Activated effector memory CD4-positive, alpha-beta T cell treated with Interleukin-2 at 50 U/mL for 16 hours (primary cell): ENCODE measurements at regions not wholly inside any gene's neighbourhood (a gene's known extent, or its start where the extent isn't known, plus 50 kb on each side); places are given as distances from the start of the nearest gene placed in this dataset.
"Not testable (repeated sequence)": the region's sequence is repeated elsewhere in the genome, so short reads cannot be mapped to it uniquely, and the experiment has no call there.

Experiments used
- DNase-seq: peaks from one replicate; pipeline ENCODE4 v3.0.0-alpha.2; 2020

DNA sequence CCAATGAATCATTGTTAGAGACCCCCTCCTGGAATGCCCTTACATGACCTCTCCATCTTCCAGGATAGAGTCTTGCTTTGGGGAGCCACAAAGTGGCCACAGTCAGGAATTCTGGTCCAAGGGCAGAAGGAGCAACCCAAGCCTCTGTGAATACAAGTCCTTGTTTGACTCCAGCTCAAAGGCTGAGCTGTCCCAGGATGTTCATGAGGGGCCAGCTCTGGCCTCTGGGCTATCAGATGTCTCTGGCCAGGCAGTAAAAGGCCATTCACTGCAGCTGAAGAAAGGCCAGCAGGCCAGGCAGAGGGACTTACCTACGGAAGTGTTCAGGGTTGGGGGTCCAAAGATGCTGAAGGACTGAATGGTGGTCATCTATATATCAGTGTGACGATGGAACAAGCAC, 98.3 kb upstream of the IPO9 start:
- DNase-seq = no peak

- no peak for DNase-seq
Observed at GRCh38 chr1:201731142-201731541, 97.8 kb upstream of the IPO9 start.

DNA sequence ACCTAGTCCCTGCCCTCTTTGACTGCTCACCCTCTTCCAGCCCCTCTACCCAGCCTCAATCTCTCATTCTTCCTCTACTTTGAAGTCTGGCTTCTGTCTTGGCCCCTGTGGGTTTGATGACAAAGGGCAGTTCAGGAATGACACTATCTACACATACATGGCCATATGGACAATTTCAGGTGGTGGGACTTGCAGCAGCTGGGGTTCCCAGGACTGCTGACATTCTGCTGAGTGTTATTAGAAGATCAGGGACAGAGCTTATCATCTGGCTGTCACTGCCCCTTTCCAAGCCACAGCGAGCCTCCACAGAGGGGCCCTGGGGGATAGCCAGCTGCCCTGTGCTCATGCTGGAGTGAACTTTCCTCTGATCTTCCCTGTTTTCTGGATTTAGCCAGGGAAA, 97.4 kb upstream of the IPO9 start:
- no peak for DNase-seq

- DNase-seq = no peak
Observed at GRCh38 chr1:201732351-201732750, 96.6 kb upstream of the IPO9 start.

- DNase-seq = not testable (repeated sequence)
Observed at GRCh38 chr1:201734221-201734620, 94.7 kb upstream of the IPO9 start.

- no peak for DNase-seq
Observed at GRCh38 chr1:201734786-201735185, 94.2 kb upstream of the IPO9 start.

DNA sequence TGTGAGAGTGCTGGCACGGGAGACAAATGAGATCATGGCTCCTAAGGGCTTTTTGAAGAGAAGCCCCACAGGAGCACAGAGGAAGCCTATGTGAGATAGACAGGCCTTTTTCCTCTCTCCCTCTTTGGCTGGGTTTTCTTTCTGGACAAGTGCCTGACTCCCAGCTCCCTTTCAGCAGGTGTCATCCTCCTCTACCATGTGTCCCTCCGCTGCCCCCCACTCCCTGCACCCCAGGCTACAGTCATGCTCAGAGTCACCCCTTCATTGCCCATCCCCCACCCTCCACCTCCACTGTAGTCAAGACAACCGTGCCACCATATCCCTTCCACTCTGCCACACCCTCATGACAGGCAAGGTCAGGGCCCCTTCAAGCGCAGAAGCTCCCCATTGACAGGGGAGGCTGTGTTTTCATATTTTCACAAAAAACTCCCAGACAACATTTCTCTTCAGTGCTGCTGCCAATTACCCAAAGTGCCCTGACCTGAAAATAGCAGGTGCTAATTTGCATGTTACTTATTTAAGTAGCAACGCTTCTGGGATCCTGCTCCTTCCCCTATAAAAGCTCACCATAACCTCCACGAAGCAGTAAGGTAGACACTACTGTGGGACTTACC, 92.1 kb upstream of the IPO9 start:
- DNase-seq = no peak

GRCh38 chr1:201737352-201738060, 91.5 kb upstream of the IPO9 start:
- no peak for DNase-seq

DNA sequence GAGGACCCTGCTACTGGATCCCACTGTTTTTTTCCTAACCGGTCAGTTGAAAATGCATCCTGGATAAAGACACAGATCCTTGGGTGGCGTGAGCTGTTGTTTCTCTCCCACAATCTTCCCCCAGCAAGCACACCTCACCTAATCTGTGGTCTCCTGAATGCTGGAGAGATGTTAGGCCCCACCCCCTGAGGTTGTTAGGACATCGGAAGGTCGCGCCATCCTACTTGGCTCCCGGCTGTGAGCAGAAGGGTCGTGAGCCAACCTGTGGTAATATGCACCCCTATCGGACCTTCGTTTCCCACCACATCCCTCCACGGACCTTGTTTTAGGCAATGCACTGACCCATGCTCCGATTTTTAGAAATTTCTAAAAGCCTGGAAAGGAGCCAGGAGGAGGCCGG, 89.9 kb upstream of the IPO9 start:
- DNase-seq = no peak

DNA sequence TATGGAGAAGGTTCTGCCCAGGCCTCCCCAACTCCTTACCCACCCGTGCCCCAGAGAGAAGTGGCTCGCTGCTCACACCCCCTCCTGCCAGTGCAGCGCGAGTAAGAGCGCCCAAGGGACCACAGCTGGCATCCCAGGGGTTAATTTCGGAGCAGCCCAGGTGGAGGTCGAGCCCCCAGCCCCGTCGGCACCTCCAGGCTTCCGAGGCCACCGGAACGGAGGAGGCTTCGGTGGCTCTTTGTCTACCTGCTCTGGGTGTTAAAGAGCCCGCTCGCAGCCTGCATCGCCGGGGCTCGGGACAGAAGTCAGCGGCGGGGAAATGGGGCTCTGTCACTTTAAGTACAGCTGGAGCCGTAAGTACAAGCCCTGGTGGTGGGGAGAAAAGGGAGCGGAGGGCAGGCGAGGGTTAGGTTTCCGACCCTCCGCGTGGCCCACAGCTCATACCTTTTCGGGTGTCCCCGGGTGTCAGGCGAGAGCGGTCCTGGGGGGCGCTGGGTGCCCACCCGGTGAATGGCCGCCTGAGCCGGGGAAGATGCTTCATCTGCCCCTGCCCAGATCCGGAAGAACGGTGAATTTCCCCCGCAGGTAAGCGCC, 89.4 kb upstream of the IPO9 start:
- DNase-seq = peak; percentile 38

DNA sequence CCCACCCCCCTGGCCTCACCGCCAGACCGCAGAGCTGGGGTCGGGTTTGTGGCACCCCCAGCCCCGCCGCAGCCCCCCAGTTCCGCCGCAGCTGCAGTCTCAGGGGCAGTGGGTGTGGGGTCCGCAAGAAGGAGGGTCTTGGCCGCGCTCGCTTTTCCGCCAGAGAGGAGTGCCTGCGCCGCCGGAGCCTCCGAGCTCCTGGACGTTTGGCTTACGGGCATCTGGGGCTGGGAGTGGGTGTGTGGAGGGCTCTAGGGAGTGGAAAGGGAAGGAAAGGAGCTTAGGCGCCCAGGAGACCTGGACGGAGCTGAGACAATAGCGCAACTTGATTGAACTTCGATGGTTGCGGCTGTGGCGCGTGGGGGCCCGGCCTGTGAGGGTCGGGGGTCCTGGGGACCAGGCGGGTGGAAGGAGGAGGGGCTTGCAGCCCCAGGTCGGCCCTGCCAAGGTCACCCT, 88.8 kb upstream of the IPO9 start:
- no peak for DNase-seq

DNA sequence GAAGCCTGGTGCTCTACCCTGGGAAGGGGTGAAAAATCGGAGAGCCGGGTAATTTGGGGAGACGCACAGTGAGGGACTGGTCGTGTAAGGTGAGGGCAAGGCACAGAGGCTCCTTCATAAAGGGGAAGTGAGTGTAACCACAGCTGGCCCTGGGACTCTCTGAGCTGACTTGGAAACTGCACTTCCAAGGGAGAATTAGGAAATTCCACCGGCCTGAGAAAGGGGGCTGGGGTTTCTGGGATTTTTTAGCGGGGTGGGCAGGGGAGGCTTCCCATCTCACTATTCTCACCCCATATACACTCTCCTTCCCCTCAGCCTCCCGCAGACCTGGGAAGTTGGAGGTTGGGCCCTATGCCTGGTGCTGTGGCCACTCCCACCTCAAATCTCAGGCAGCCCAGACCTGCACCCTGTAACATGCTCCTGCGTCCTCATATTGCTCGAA, 88.3 kb upstream of the IPO9 start:
- DNase-seq = no peak

- no peak for DNase-seq
Observed at GRCh38 chr1:201741763-201742342, 87.1 kb upstream of the IPO9 start.

DNA sequence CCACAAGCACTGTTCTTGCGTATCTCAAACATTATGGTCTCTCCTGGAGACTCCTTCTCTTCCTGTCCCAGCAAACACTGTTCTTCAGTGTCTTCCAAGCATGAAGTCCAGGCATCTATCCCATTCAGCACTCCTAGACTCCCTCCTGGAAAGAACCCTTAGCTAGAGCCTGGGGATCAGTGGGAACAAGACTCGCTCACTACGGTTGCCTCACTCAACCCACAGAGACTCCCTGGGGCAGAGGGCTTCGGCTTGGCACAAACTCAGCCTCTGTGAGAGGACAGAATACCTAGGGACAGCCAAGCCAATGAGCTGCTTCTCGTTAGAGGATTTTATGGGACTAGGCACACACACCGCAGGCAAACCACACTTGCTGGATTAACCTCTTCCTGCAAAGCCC, 86.5 kb upstream of the IPO9 start:
- no peak for DNase-seq

GRCh38 chr1:201742955-201743805, 85.8 kb upstream of the IPO9 start:
- no peak for DNase-seq

DNA sequence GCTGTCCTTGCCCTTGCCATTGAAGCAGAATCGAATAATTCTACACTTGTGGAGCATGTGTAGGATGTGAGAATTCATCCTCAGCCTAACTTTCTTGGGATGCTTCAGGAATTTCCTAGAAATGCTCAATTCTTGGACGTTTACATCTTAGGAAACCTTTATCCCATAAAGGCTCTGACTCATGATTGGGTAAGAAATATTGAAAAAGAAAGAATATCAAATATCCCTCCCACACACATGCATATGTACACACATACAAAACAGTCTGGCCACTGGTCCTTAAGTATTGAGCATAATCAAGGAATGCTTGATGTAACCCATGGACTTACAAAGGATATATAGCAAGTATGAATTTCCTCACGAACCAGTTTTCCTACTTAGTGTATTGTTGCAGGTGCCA, 83.9 kb upstream of the IPO9 start:
- DNase-seq = no peak

DNA sequence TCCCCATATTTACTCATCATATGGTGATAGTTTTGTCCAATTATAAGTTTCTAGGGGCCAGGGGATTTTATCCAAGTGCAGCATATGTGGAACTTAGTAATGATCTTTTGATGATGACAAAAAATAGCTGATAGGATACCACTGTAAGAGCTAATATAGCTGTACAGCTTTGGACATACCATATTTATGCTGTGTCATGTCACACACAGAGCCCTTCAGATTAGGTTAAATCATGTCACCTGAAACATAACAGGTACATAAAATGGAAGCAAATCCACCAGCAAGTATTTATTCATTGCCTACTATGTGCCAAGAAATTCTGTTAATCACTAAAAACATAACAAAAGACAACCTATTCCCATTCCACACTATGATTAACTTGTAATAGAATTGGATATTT, 82.8 kb upstream of the IPO9 start:
- no peak for DNase-seq

DNA sequence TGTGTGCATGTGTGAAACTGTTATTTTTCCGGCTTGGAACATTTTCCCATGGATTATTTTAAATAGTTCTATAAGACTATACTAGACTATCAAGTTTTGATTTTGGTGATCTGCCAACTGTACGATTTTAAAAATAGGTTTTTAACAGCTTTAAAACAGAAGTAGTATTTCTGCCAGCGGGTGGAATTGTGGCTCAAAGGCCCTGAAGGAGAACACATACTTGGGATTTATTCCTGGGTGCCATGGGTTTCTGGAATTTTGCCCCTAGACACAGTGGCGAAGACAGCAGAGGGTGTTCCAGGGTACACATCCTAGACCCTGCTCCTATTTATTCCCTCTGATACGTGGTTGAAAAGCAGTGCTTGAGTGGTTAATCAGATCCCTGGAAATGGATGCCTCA, 81.7 kb upstream of the IPO9 start:
- no peak for DNase-seq

DNA sequence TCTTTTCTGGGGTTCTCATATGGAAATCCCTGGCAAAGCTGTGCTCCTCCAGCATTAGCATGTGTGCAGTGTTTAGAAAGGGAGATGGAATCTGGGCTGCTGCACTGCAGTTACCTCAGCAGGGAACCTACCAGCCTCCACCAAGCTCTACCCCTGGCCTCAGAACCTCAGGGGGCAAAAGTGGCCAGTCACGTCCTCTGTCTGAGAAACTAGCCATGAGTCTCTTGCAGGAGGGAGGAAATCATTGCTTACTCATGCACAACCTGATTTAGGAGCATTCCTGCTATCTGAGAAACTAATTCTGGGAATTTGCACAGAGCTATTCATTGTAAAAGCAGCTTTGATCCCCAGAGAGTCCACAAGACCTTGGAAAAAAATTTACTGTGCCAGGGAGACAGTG, 80.6 kb upstream of the IPO9 start:
- DNase-seq = no peak

DNA sequence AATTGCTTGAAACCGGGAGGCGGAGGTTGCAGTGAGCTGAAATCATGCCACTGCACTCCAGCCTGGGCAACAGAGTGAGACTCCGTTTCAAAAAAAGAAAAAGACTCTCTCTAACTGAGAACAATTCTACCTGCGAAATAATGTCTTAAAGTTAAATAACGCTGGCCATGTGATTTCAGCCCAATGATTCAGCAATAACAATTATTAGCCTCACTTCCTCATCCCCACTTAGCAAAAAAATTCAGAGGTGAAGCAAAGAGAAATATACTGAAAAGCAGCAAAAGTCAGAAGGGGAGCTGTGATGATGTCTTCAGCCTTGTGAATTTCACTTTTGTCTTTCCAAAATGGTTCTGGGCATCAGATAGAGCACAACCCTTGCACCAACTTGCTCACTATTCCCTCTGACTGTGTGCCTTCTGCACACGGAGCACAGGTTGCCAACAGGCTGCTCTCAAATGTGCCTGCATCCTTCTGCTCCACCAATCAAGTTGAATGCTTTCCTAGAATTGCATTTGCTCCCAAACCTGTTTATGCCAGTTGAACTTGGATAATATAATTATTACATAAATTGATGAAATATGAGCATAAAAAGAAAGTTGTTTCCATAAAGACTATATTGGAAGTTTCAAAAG, 79.8 kb upstream of the IPO9 start:
- no peak for DNase-seq

- DNase-seq = no peak
Observed at GRCh38 chr1:201750120-201750519, 78.8 kb upstream of the IPO9 start.

- no peak for DNase-seq
Observed at GRCh38 chr1:201750934-201751333, 78.0 kb upstream of the IPO9 start.

DNA sequence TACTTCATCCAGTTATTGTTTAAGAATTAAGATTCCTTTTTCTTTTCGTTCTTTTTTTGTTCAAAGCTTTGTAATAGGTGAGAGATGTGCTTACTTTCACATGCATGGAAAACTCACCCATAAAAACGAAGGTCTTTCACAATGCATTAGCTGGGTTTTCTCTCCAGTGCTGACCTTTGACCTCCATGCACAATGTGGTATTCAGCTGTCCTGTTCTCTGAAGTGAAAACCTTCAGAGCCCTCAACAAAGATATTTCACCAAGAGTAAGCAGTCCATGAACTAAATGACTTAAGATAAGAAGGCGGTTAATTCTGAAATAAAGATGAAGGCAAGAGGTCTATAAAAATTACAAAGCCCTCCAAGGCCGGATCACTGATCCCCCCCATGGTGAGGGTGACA, 77.1 kb upstream of the IPO9 start:
- DNase-seq = no peak
